BE2C (cell line): ENCODE measurements at regions not wholly inside any gene's neighbourhood (a gene's known extent, or its start where the extent isn't known, plus 50 kb on each side); places are given as distances from the start of the nearest gene placed in this dataset.
"Not testable (repeated sequence)": the region's sequence is repeated elsewhere in the genome, so short reads cannot be mapped to it uniquely, and the experiment has no call there.

Experiments used
- DNase-seq: peaks from one replicate; pipeline ENCODE4 v3.0.0-alpha.2; 2020
- H3K27me3 ChIP-seq: fragments of 250-450 bp; sonication (Bioruptor Pico); 2 replicates; pipeline ENCODE4 v1.5.1; 2020; ENCODE audit warnings: mild to moderate bottlenecking
- H3K36me3 ChIP-seq: fragments of 250-450 bp; sonication (Bioruptor Pico); 2 replicates; pipeline ENCODE4 v1.5.1; 2020; ENCODE audit warnings: mild to moderate bottlenecking
- H3K4me1 ChIP-seq: fragments of 250-450 bp; sonication (Bioruptor Pico); 2 replicates; pipeline ENCODE4 v1.5.1; 2020
- H3K4me3 ChIP-seq: 2 replicates; pipeline ENCODE4 v1.5.1; 2011; ENCODE audit warnings: low read depth, low read length
- H3K9me3 ChIP-seq: fragments of 250-450 bp; sonication (Bioruptor Pico); 2 replicates; pipeline ENCODE4 v1.5.1; 2020
- CTCF ChIP-seq: IDR thresholded peaks from 2 replicates; pipeline ENCODE4 v1.5.1; 2012; ENCODE audit warnings: mild to moderate bottlenecking, low read depth, low read length

GRCh38 chr2:126952216-126952615 lies 53.5 kb downstream of the TEX51 start:
- no peaks in the 10 kb centered on the region for H3K27me3 ChIP-seq
- no peaks in the 10 kb centered on the region for H3K36me3 ChIP-seq
- H3K9me3 ChIP-seq: no peaks in the 10 kb centered on the region
- DNase-seq: no peak
- H3K4me3 ChIP-seq: no peak overlapping the region
- no peak for TF ChIP-seq CTCF
- no peaks in the 10 kb centered on the region for H3K4me1 ChIP-seq

GRCh38 chr2:126953483-126953882 lies 54.8 kb downstream of the TEX51 start:
- Histone ChIP-seq H3K4me1 (no peaks in the 10 kb centered on the region), H3K9me3 (no peaks in the 10 kb centered on the region), H3K36me3 (no peaks in the 10 kb centered on the region), H3K4me3 (no peak overlapping the region), H3K27me3 (no peaks in the 10 kb centered on the region)
- DNase-seq: no peak
- no peak for TF ChIP-seq CTCF

- Histone ChIP-seq H3K4me3 (no peak overlapping the region), H3K9me3 (no peaks in the 10 kb centered on the region)
Observed at GRCh38 chr2:126954831-126955230, 56.1 kb downstream of the TEX51 start.

GRCh38 chr2:126956773-126957172 lies 58.1 kb downstream of the TEX51 start:
- H3K9me3 ChIP-seq, H3K27me3 ChIP-seq: not testable (repeated sequence)

More at GRCh38 chr2:126954831-126955230, 56.1 kb downstream of the TEX51 start:
- H3K4me1 ChIP-seq: no peaks in the 10 kb centered on the region
- H3K36me3 ChIP-seq: no peaks in the 10 kb centered on the region
- TF ChIP-seq CTCF: no peak
- no peak for DNase-seq
- H3K27me3 ChIP-seq: no peaks in the 10 kb centered on the region

GRCh38 chr2:126963390-126963789 lies 64.7 kb downstream of the TEX51 start:
- no peak for TF ChIP-seq CTCF
- Histone ChIP-seq H3K4me3 (no peak overlapping the region), H3K4me1 (no peaks in the 10 kb centered on the region), H3K36me3 (no peaks in the 10 kb centered on the region), H3K27me3 (no peaks in the 10 kb centered on the region), H3K9me3 (no peaks in the 10 kb centered on the region)
- DNase-seq: no peak

More at GRCh38 chr2:126956773-126957172, 58.1 kb downstream of the TEX51 start:
- H3K36me3 ChIP-seq, DNase-seq, H3K4me1 ChIP-seq, H3K4me3 ChIP-seq: not testable (repeated sequence)

- Histone ChIP-seq H3K36me3 (no peaks in the 10 kb centered on the region), H3K9me3 (no peaks in the 10 kb centered on the region), H3K27me3 (no peaks in the 10 kb centered on the region), H3K4me1 (no peaks in the 10 kb centered on the region), H3K4me3 (no peak overlapping the region)
- TF ChIP-seq CTCF: no peak
- DNase-seq: no peak
Observed at GRCh38 chr2:126966601-126967000, 67.9 kb downstream of the TEX51 start.

- Histone ChIP-seq H3K27me3 (no peaks in the 10 kb centered on the region), H3K4me1 (no peaks in the 10 kb centered on the region), H3K4me3 (no peak overlapping the region), H3K36me3 (no peaks in the 10 kb centered on the region), H3K9me3 (no peaks in the 10 kb centered on the region)
- no peak for TF ChIP-seq CTCF
- no peak for DNase-seq
Observed at GRCh38 chr2:126970583-126970982, 71.9 kb downstream of the TEX51 start.
